Esophagus (tissue), 2 donors: ENCODE measurements at regions not wholly inside any gene's neighbourhood (a gene's known extent, or its start where the extent isn't known, plus 50 kb on each side); places are given as distances from the start of the nearest gene placed in this dataset.

ENCODE experiments used
- H3K27ac ChIP-seq, 2 donors: one replicate each; pipeline ENCODE4 v1.5.1; 2013; ENCODE audit warnings: low read depth in 2 of 2, mild to moderate bottlenecking in 2 of 2, inconsistent platforms in 1 of 2, low read length in 1 of 2, moderate library complexity in 1 of 2
- H3K27me3 ChIP-seq, 2 donors: one replicate each; pipeline ENCODE4 v1.6.1; 2013; ENCODE audit warnings: low read length in 2 of 2, control low read depth in 1 of 2, mild to moderate bottlenecking in 1 of 2; ENCODE audit not compliant: insufficient read depth in 2 of 2, control insufficient read depth in 1 of 2
- H3K36me3 ChIP-seq, 2 donors: one replicate each; pipeline ENCODE4 v1.6.1; 2013; ENCODE audit warnings: low read length in 1 of 2; ENCODE audit not compliant: control insufficient read depth in 2 of 2, insufficient read depth in 2 of 2
- H3K4me1 ChIP-seq, 2 donors: one replicate each; pipeline ENCODE4 v1.6.1; 2013; ENCODE audit warnings: low read length in 1 of 2; ENCODE audit not compliant: control insufficient read depth in 2 of 2, insufficient read depth in 2 of 2
- H3K4me3 ChIP-seq, 2 donors: one replicate each; pipeline ENCODE4 v1.5.1; 2013; ENCODE audit warnings: low read length in 2 of 2, mild to moderate bottlenecking in 2 of 2, low read depth in 1 of 2, moderate library complexity in 1 of 2
- H3K9me3 ChIP-seq, 2 donors: one replicate each; pipeline ENCODE4 v1.6.1; 2013; ENCODE audit warnings: mild to moderate bottlenecking in 2 of 2, low read depth in 1 of 2, low read length in 1 of 2, moderate library complexity in 1 of 2; ENCODE audit not compliant: control insufficient read depth in 2 of 2, insufficient read depth in 1 of 2
- WGBS, 2 donors: extraction: QIAGEN DNeasy Blood & Tissue Kit; methylation state at CpG; one replicate each; pipeline ENCODE4 v1.1.7; 2013; 5-methylcytosine and 5-hydroxymethylcytosine counted together
- donor health status: healthy with polysubstance abuse.
- donor health status: Bipolar disorder and iron deficiency.

GRCh38 chr2:215707608-215708007, 271.7 kb upstream of the FN1 start:
- H3K27ac ChIP-seq = no peak overlapping the region
- WGBS, 2 donors = 82 to 92% methylated on average over 7 of the region's 7 CpGs

DNA sequence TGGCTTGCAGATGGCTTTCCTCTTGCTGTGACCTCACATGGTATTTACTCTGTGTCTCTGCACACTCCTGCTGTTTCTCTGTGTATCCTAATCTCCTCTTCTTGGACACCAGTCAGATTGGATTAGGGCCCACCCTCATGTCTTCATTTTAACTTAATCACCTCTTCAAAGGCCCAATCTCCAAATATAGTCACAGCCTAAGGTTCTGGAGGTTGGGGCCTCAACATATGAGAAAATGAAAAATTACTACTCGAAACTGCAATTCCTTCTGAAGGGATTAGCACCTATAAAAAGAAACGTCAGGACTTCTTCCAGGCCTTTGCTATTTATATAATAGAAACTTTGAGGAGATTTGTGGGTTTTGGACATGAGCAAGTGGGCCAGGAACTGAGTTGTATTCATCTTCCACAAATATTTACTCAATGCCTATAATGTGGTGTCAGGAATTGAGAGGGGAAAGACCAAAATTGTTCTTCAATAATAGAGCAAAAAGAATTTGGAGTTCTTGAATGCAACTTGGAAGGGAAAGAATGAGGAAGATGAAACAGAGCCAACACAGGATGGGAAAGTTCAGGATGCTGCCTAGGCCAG, 270.0 kb upstream of the FN1 start:
- Histone ChIP-seq H3K36me3 (no peaks in the 10 kb centered on the region), H3K4me3 (no peak overlapping the region), H3K27ac (no peak overlapping the region), H3K9me3 (no peaks in the 10 kb centered on the region), H3K27me3 (peaks cover 0 to 2% of the 10 kb centered on the region in 2 donors), H3K4me1 (no peaks in the 10 kb centered on the region)
- 25 to 32% methylated on average over 2 of the region's 2 CpGs for whole genome bisulfite sequencing, 2 donors

More at GRCh38 chr2:215707608-215708007, 271.7 kb upstream of the FN1 start:
- no peaks in the 10 kb centered on the region for H3K4me1 ChIP-seq
- H3K27me3 ChIP-seq = peaks cover 0 to 2% of the 10 kb centered on the region in 2 donors
- no peak overlapping the region for H3K4me3 ChIP-seq
- no peaks in the 10 kb centered on the region for H3K36me3 ChIP-seq
- H3K9me3 ChIP-seq = no peaks in the 10 kb centered on the region

- Histone ChIP-seq H3K4me1 (no peaks in the 10 kb centered on the region), H3K9me3 (no peaks in the 10 kb centered on the region), H3K4me3 (no peak overlapping the region), H3K27me3 (peaks cover 0 to 2% of the 10 kb centered on the region in 2 donors), H3K27ac (no peak overlapping the region), H3K36me3 (no peaks in the 10 kb centered on the region)
- WGBS, 2 donors = 78 to 82% methylated on average over 2 of the region's 2 CpGs
Observed at GRCh38 chr2:215705281-215705680, 269.4 kb upstream of the FN1 start.

GRCh38 chr2:215702116-215702902, 266.4 kb upstream of the FN1 start:
- H3K4me3 ChIP-seq = no peak overlapping the region
- no peak overlapping the region for H3K27ac ChIP-seq
- no peaks in the 10 kb centered on the region for H3K4me1 ChIP-seq
- H3K36me3 ChIP-seq = no peaks in the 10 kb centered on the region
- no peaks in the 10 kb centered on the region for H3K9me3 ChIP-seq
- 63 to 73% methylated on average over 7 of the region's 7 CpGs for WGBS, 2 donors
- H3K27me3 ChIP-seq = no peaks in the 10 kb centered on the region

GRCh38 chr2:215699700-215700538, 264.1 kb upstream of the FN1 start:
- Histone ChIP-seq H3K4me1 (no peaks in the 10 kb centered on the region), H3K27ac (no peak overlapping the region), H3K36me3 (no peaks in the 10 kb centered on the region), H3K27me3 (no peaks in the 10 kb centered on the region), H3K9me3 (no peaks in the 10 kb centered on the region), H3K4me3 (no peak overlapping the region)
- 80 to 89% methylated on average over 2 of the region's 2 CpGs for WGBS, 2 donors

- no peaks in the 10 kb centered on the region for H3K9me3 ChIP-seq
- H3K36me3 ChIP-seq = no peaks in the 10 kb centered on the region
- WGBS, 2 donors = 83 to 85% methylated on average over 2 of the region's 2 CpGs
- H3K4me1 ChIP-seq = no peaks in the 10 kb centered on the region
- H3K4me3 ChIP-seq = no peak overlapping the region
- no peak overlapping the region for H3K27ac ChIP-seq
- H3K27me3 ChIP-seq = no peaks in the 10 kb centered on the region
Observed at GRCh38 chr2:215699018-215699417, 263.1 kb upstream of the FN1 start.

DNA sequence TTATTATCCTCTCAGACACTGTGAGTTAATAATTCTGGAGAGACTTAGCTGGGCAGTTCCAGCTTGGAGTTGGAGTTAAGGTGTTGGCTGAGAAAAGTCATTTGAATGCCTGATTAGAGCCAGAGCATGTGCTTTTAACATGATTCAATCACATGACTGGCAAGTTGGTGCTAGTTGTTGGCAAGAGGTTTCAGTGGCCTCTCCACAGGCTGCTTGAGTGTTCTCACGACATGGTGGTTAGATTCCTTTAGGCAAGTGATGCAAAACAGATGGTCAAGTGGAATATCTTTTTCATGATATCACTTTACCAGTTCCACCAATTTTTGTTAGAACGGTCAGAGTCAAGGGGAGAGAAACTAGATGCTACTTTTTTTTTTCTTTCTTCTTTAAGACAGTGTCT, 262.7 kb upstream of the FN1 start:
- no peak overlapping the region for H3K27ac ChIP-seq
- 59 to 68% methylated on average over 2 of the region's 2 CpGs for WGBS, 2 donors
- H3K4me1 ChIP-seq = no peaks in the 10 kb centered on the region
- H3K9me3 ChIP-seq = no peaks in the 10 kb centered on the region
- no peaks in the 10 kb centered on the region for H3K36me3 ChIP-seq
- no peak overlapping the region for H3K4me3 ChIP-seq
- H3K27me3 ChIP-seq = no peaks in the 10 kb centered on the region

GRCh38 chr2:215697496-215697895, 261.6 kb upstream of the FN1 start:
- WGBS, 2 donors = 65 to 67% methylated on average over 6 of the region's 6 CpGs
- Histone ChIP-seq H3K36me3 (no peaks in the 10 kb centered on the region), H3K9me3 (no peaks in the 10 kb centered on the region), H3K27ac (no peak overlapping the region), H3K27me3 (no peaks in the 10 kb centered on the region), H3K4me3 (no peak overlapping the region), H3K4me1 (no peaks in the 10 kb centered on the region)

DNA sequence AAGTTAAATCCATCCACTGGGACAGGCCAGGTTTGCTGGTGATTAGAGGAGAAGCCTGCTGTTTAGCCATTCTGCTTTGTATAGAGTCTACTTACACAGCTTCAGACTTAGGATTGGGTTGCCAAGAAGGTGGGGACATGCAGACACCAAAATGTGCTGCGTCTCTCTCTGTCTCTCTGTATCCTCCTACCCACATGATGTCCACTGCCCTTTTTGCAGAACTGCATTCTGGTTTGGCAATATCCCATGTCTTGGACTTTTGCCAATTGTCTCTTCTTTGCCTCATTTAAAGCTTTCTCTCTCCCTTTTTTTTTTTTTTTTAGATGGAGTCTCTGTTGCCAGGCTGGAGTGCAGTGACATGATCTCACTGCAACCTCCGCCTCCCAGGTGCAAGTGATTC, 261.1 kb upstream of the FN1 start:
- WGBS, 2 donors = 89 to 93% methylated on average over 2 of the region's 2 CpGs
- Histone ChIP-seq H3K9me3 (no peaks in the 10 kb centered on the region), H3K4me1 (no peaks in the 10 kb centered on the region)

More for the DNA sequence above, 261.1 kb upstream of the FN1 start:
- Histone ChIP-seq H3K27me3 (no peaks in the 10 kb centered on the region), H3K27ac (no peak overlapping the region), H3K36me3 (no peaks in the 10 kb centered on the region), H3K4me3 (no peak overlapping the region)
